GM23248 (cell line): ENCODE measurements at regions not wholly inside any gene's neighbourhood (a gene's known extent, or its start where the extent isn't known, plus 50 kb on each side); places are given as distances from the start of the nearest gene placed in this dataset.

ENCODE experiments used
- DNase-seq: peaks from one replicate; pipeline ENCODE4 v3.0.0-alpha.2; 2015
- H2AFZ ChIP-seq: fragments of 200-600 bp; sonication (generic); 2 replicates; pipeline ENCODE4 v1.6.1; 2016; ENCODE audit warnings: antibody characterized with exemption
- H3F3A ChIP-seq: fragments of 200-600 bp; sonication (generic); 2 replicates; pipeline ENCODE4 v1.6.1; 2016; ENCODE audit warnings: mild to moderate bottlenecking, antibody characterized with exemption, mixed run types; ENCODE audit not compliant: insufficient read depth
- H3K27ac ChIP-seq: fragments of 200-600 bp; sonication (generic); 2 replicates; pipeline ENCODE4 v1.5.1; 2016; ENCODE audit warnings: mild to moderate bottlenecking
- H3K27me3 ChIP-seq: fragments of 200-600 bp; sonication (generic); replicated peaks from 2 replicates; pipeline ENCODE4 v1.6.1; 2016; ENCODE audit warnings: mild to moderate bottlenecking; ENCODE audit not compliant: insufficient read depth
- H3K36me3 ChIP-seq: fragments of 200-600 bp; sonication (generic); 2 replicates; pipeline ENCODE4 v1.6.1; 2016; ENCODE audit warnings: low read depth, mild to moderate bottlenecking
- H3K4me1 ChIP-seq: fragments of 200-600 bp; sonication (generic); 2 replicates; pipeline ENCODE4 v1.6.1; 2016; ENCODE audit warnings: mild to moderate bottlenecking; ENCODE audit not compliant: insufficient read depth
- H3K4me2 ChIP-seq: fragments of 200-600 bp; sonication (generic); one replicate; pipeline ENCODE4 v1.6.1; 2016; ENCODE audit warnings: mild to moderate bottlenecking; ENCODE audit not compliant: unreplicated experiment
- H3K4me3 ChIP-seq: fragments of 200-600 bp; sonication (generic); 2 replicates; pipeline ENCODE4 v1.5.1; 2016; ENCODE audit warnings: mild to moderate bottlenecking
- H3K79me2 ChIP-seq: fragments of 200-600 bp; sonication (generic); 2 replicates; pipeline ENCODE4 v1.6.1; 2016; ENCODE audit warnings: mild to moderate bottlenecking; ENCODE audit not compliant: insufficient read depth
- H3K9ac ChIP-seq: fragments of 200-600 bp; sonication (generic); 2 replicates; pipeline ENCODE4 v1.6.1; 2016; ENCODE audit warnings: mild to moderate bottlenecking
- H3K9me2 ChIP-seq: fragments of 200-600 bp; sonication (generic); 2 replicates; pipeline ENCODE4 v1.6.1; 2016; ENCODE audit warnings: mixed run types, mild to moderate bottlenecking, moderate library complexity; ENCODE audit not compliant: insufficient read depth
- H3K9me3 ChIP-seq: fragments of 200-600 bp; sonication (generic); one replicate; pipeline ENCODE4 v1.6.1; 2017; ENCODE audit warnings: low read depth
- H4K20me1 ChIP-seq: fragments of 200-600 bp; sonication (generic); 2 replicates; pipeline ENCODE4 v1.6.0; 2016; ENCODE audit not compliant: insufficient read depth
- EZH2 ChIP-seq: fragments of 200-600 bp; sonication (generic); IDR thresholded peaks from 2 replicates; pipeline ENCODE4 v1.6.1; 2018; ENCODE audit warnings: antibody characterized with exemption, mild to moderate bottlenecking; ENCODE audit not compliant: insufficient read depth, poor library complexity, severe bottlenecking
- EZH2phosphoT487 ChIP-seq: fragments of 200-600 bp; sonication (generic); IDR thresholded peaks from 2 replicates; pipeline ENCODE4 v1.6.1; 2018; ENCODE audit warnings: antibody characterized with exemption, moderate library complexity, mild to moderate bottlenecking, low read depth; ENCODE audit not compliant: insufficient read depth
- WGBS, 2 experiments: methylation state at CpG; one replicate each; pipeline ENCODE4 v1.1.6; 2015 to 2017; ENCODE audit warnings: low lambda C conversion rate in 2 of 2, low coverage in 1 of 2; ENCODE audit errors: missing lambda C conversion rate in 2 of 2; 5-methylcytosine and 5-hydroxymethylcytosine counted together
- in situ Hi-C: fragments of 300-500 bp; cut with MboI; formaldehyde crosslinking; loops from 2 replicates; pipeline ENCODE4 v1.15.0; 2020

DNA sequence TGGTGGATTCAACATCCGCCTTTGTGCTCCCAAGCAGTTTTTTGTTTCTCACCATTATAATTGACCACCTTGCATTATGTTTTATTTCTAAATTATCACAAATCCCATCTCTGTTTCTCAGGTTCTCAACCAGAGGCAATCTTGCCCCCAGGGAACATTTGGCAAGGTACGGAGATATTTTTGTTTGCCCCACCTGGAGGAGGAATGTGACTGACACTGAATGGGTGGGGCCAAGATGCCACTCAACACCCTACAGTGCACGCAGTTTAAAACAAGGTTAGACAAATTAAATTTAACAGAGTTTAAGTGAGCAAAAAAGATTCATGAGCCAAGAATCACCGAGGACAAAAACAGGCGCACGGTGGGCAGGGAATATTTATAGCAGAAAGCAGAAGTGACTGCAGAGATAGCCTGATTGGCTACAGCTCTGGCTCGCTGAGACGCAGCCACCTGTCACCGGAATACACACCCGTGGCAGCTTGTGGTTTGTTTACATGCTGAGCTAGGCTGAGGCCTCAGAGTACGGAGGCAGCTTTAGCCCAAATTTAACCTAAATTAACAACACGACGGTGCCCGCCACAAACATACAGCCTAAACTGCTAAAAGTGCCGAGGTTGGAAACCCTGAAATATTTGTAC is 150.0 kb upstream of the ALKAL2 start:
- in situ Hi-C loops: no loop called here
- Histone ChIP-seq H2AFZ (no peak overlapping the region), H3K36me3 (no peaks in the 10 kb centered on the region), H3K9me3 (no peaks in the 10 kb centered on the region), H3K9ac (no peak overlapping the region), H3K4me3 (no peak overlapping the region), H4K20me1 (no peaks in the 10 kb centered on the region), H3K27me3 (no peaks in the 10 kb centered on the region), H3K4me2 (no peak overlapping the region), H3K27ac (no peak overlapping the region), H3K4me1 (no peaks in the 10 kb centered on the region), H3K79me2 (no peaks in the 10 kb centered on the region), H3F3A (no peaks in the 10 kb centered on the region), H3K9me2 (no peaks in the 10 kb centered on the region)
- TF ChIP-seq EZH2phosphoT487: no peak
- TF ChIP-seq EZH2: no peak
- no peak for DNase-seq
- 60 to 75% methylated on average over 15 of the region's 15 CpGs for WGBS, 2 experiments

- 45 to 56% methylated on average over 5 of the region's 5 CpGs for WGBS, 2 experiments
- Histone ChIP-seq H2AFZ (no peak overlapping the region), H3K36me3 (no peaks in the 10 kb centered on the region), H3K9me3 (no peaks in the 10 kb centered on the region), H4K20me1 (no peaks in the 10 kb centered on the region), H3K4me2 (no peak overlapping the region), H3K79me2 (no peaks in the 10 kb centered on the region), H3K27me3 (no peaks in the 10 kb centered on the region), H3K27ac (no peak overlapping the region), H3F3A (no peaks in the 10 kb centered on the region), H3K9ac (no peak overlapping the region), H3K4me3 (no peak overlapping the region), H3K4me1 (no peaks in the 10 kb centered on the region), H3K9me2 (no peaks in the 10 kb centered on the region)
- no peak for DNase-seq
- no peak for TF ChIP-seq EZH2phosphoT487
- no peak for TF ChIP-seq EZH2
- in situ Hi-C loops: no loop called here
Observed at GRCh38 chr2:437180-437579, 149.3 kb upstream of the ALKAL2 start.

DNA sequence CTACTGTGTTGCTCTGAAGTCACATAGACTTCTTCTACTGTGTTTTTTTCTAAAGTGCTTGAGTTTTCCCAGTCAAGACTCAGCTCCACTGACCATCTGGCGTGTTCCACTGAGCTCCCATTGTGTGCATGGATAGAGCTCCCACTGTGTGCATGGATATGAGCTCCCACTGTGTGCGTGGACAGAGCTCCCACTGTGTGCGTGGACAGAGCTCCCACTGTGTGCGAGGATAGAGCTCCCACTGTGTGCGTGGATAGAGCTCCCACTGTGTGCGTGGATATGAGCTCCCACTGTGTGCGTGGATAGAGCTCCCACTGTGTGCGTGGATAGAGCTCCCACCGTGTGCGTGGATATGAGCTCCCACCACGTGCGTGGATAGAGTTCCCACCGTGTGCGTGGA is 148.3 kb upstream of the ALKAL2 start:
- no peaks in the 10 kb centered on the region for H3K36me3 ChIP-seq
- H3K27ac ChIP-seq: no peak overlapping the region
- H4K20me1 ChIP-seq: no peaks in the 10 kb centered on the region
- DNase-seq: no peak
- H3K9me2 ChIP-seq: no peaks in the 10 kb centered on the region
- no peak overlapping the region for H3K4me3 ChIP-seq
- H3K4me1 ChIP-seq: no peaks in the 10 kb centered on the region
- in situ Hi-C loops: no loop called here
- no peak overlapping the region for H3K4me2 ChIP-seq
- 71 to 73% methylated on average over 6 to 14 of the region's 14 CpGs for WGBS, 2 experiments
- H3K9me3 ChIP-seq: no peaks in the 10 kb centered on the region
- no peaks in the 10 kb centered on the region for H3K27me3 ChIP-seq
- TF ChIP-seq EZH2 (no peak), EZH2phosphoT487 (no peak)
- no peak overlapping the region for H2AFZ ChIP-seq
- H3K79me2 ChIP-seq: no peaks in the 10 kb centered on the region
- no peak overlapping the region for H3K9ac ChIP-seq
- no peaks in the 10 kb centered on the region for H3F3A ChIP-seq

DNA sequence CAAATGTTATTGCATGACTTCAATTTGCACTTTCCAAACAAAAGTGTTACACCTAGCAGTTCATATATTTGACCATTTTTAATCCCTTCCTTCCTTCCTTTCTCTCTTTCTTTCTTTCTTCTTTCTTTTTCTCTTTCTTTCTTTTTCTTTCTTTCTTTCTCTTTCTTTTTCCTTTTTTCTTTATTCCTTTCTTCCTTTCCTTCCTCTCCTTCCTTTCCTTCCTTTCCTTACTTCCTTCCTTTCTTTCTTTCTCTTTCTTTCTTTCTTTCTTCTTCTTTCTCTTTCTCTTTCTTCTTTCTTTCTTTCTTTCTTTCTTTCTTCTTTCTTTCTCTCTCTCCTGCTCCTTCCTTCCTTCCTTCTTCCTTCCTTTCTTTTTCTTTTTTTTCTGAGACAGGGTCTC is 146.7 kb upstream of the ALKAL2 start:
- H3K79me2 ChIP-seq: no peaks in the 10 kb centered on the region
- no peak overlapping the region for H3K27ac ChIP-seq
- H3K4me2 ChIP-seq: no peak overlapping the region
- H3K9ac ChIP-seq: no peak overlapping the region
- in situ Hi-C loops: no loop called here
- no peak for DNase-seq
- no peaks in the 10 kb centered on the region for H3K4me1 ChIP-seq
- no peaks in the 10 kb centered on the region for H4K20me1 ChIP-seq
- no peaks in the 10 kb centered on the region for H3F3A ChIP-seq
- TF ChIP-seq EZH2phosphoT487 (no peak), EZH2 (no peak)
- no peaks in the 10 kb centered on the region for H3K36me3 ChIP-seq
- H2AFZ ChIP-seq: no peak overlapping the region
- no peak overlapping the region for H3K4me3 ChIP-seq
- no peaks in the 10 kb centered on the region for H3K27me3 ChIP-seq
- no peaks in the 10 kb centered on the region for H3K9me2 ChIP-seq
- H3K9me3 ChIP-seq: no peaks in the 10 kb centered on the region

DNA sequence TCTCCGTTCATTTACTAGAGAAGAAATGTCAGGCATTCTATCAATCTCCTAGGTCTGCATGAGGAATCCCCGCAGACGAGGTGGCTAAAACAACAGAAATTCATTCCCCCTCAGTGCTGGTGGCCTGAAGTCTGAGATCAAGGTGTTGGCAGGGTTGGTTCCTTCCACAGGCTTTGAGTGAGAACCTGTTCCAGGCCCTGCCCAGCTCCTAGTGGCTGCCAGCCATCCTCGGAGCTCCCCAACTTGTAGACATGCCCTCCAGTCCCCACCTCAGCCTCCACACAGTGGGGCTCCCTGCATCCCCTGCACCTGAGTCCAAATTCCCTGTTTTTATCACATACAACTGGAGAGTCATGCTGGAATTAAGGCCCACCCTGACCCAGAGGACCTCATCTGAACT is 145.3 kb upstream of the ALKAL2 start:
- Histone ChIP-seq H3K9me3 (no peaks in the 10 kb centered on the region), H2AFZ (no peak overlapping the region), H3K4me1 (no peaks in the 10 kb centered on the region), H3F3A (no peaks in the 10 kb centered on the region), H3K27ac (no peak overlapping the region), H3K27me3 (no peaks in the 10 kb centered on the region), H3K79me2 (no peaks in the 10 kb centered on the region), H3K9ac (no peak overlapping the region), H4K20me1 (no peaks in the 10 kb centered on the region), H3K4me3 (no peak overlapping the region), H3K4me2 (no peak overlapping the region), H3K36me3 (no peaks in the 10 kb centered on the region), H3K9me2 (no peaks in the 10 kb centered on the region)
- DNase-seq: no peak
- in situ Hi-C loops: no loop called here
- 37 to 39% methylated on average over 4 of the region's 4 CpGs for WGBS, 2 experiments
- TF ChIP-seq EZH2phosphoT487 (no peak), EZH2 (no peak)
